ENCODE measurements at regions not wholly inside any gene's neighbourhood (a gene's known extent, or its start where the extent isn't known, plus 50 kb on each side); places are given as distances from the start of the nearest gene placed in this dataset.

DNA sequence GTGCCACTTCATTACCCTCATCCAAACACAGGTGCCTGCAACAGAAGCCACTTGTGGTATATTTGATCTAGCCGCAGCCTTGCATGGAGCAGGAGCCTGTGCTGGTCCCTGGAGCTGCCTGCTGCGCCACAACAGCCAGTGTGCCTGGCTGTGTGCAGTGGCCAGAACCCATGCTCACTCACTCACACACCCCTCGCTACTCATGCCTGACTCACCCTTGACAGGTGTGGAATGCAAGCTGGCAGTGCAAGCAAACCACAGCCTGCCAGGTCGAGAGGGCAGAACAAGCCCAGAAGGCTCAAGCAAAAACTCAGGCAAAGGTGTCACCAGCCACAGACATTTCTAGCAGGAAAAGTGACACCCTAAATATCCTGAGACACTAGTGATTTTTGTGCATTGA lies 1510.9 kb downstream of the KCNT2 start:
- TF ChIP-seq POLR2AphosphoS5 (IDR thresholded peaks at IDR 0.05; ENCODE audit: low read depth, low read length) (no peak), FOXP2 (optimal IDR thresholded peaks at IDR 0.05; ENCODE audit: borderline replicate concordance, extremely low read depth, extremely low read length, insufficient read depth) (no peak), TAF1 (IDR thresholded peaks at IDR 0.05; ENCODE audit: borderline replicate concordance, insufficient read depth, low read length) (no peak), SIN3A (IDR thresholded peaks at IDR 0.05; ENCODE audit: borderline replicate concordance, insufficient read depth, low read length) (no peak)
- TF ChIP-seq, protein P1, sequence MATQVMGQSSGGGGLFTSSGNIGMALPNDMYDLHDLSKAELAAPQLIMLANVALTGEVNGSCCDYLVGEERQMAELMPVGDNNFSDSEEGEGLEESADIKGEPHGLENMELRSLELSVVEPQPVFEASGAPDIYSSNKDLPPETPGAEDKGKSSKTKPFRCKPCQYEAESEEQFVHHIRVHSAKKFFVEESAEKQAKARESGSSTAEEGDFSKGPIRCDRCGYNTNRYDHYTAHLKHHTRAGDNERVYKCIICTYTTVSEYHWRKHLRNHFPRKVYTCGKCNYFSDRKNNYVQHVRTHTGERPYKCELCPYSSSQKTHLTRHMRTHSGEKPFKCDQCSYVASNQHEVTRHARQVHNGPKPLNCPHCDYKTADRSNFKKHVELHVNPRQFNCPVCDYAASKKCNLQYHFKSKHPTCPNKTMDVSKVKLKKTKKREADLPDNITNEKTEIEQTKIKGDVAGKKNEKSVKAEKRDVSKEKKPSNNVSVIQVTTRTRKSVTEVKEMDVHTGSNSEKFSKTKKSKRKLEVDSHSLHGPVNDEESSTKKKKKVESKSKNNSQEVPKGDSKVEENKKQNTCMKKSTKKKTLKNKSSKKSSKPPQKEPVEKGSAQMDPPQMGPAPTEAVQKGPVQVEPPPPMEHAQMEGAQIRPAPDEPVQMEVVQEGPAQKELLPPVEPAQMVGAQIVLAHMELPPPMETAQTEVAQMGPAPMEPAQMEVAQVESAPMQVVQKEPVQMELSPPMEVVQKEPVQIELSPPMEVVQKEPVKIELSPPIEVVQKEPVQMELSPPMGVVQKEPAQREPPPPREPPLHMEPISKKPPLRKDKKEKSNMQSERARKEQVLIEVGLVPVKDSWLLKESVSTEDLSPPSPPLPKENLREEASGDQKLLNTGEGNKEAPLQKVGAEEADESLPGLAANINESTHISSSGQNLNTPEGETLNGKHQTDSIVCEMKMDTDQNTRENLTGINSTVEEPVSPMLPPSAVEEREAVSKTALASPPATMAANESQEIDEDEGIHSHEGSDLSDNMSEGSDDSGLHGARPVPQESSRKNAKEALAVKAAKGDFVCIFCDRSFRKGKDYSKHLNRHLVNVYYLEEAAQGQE (IDR thresholded peaks at IDR 0.05; ENCODE audit: insufficient read depth in 1 of 2, low read depth in 2 of 2, low read length in 2 of 2) = no peak

DNA sequence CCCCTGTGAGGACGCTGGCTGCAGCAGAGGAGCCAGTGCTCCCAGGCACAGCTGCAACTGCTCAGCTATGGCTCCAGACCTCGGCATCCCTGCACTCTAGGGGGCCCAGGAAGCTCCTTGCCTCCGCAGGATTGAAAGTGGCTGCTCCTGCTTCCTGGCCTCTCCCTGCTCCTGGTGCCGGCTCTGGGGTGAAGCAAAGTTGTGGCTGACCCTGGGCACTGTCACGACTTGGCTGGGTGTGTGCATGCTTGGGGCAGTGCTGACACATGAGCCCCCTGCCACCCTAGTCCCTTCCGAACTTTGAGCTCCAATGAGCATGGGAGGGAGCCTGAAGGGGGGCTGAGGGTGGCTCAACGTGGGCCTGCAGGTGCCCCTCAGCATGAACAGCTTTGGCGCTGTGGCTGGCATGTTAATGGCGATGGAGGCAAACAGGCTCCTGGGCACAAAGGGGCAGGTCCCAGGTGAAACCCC lies 1512.2 kb downstream of the KCNT2 start:
- no peak for TF ChIP-seq FOXP2 (optimal IDR thresholded peaks at IDR 0.05; ENCODE audit: borderline replicate concordance, extremely low read depth, extremely low read length, insufficient read depth)

DNA sequence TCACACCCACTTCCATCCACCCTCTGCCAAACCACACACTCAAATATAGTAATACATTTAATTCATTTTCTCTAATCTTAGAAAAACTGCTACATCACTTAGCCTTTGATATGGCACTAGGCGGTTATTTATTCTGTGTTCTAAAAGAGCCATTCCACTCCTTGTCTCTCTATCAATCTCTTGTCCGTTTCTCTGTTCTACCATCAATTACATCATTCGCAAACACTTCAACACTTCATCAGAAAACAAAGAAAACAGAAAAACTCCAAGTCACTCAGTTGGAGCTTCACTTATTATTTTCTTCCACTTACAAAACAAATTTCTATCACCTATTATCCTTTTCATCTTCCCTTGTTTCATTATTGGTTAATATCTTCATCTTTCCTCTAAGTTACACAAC lies 1523.0 kb downstream of the KCNT2 start:
- TF ChIP-seq FOXP2 (optimal IDR thresholded peaks at IDR 0.05; ENCODE audit: borderline replicate concordance, extremely low read depth, extremely low read length, insufficient read depth) (no peak), SIN3A (IDR thresholded peaks at IDR 0.05; ENCODE audit: borderline replicate concordance, insufficient read depth, low read length) (no peak), POLR2AphosphoS5 (IDR thresholded peaks at IDR 0.05; ENCODE audit: low read depth, low read length) (no peak), TAF1 (IDR thresholded peaks at IDR 0.05; ENCODE audit: borderline replicate concordance, insufficient read depth, low read length) (no peak)
- TF ChIP-seq, protein P1 (IDR thresholded peaks at IDR 0.05; ENCODE audit: insufficient read depth in 1 of 2, low read depth in 2 of 2, low read length in 2 of 2) = no peak

DNA sequence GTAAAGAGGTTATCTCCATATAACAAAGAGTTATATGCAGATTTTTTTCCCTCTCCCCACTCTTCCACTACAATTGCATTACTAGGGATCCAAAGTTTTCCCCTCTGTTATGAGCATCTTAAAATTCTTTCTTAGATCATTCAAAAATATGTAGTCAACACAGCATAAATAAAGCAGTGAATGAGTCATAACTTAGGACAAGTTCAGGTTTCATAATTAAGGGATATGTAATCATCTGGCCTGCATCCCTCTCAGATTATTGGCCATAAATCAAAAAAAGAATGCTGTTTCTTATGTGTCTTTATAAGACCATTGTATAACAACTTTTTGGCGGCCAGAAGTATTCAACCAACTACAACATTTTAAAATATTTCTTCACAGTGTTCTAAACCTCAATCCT lies 1526.1 kb downstream of the KCNT2 start:
- no peak for TF ChIP-seq TAF1 (IDR thresholded peaks at IDR 0.05; ENCODE audit: borderline replicate concordance, insufficient read depth, low read length)
- no peak for TF ChIP-seq POLR2AphosphoS5 (IDR thresholded peaks at IDR 0.05; ENCODE audit: low read depth, low read length)
- no peak for TF ChIP-seq SIN3A (IDR thresholded peaks at IDR 0.05; ENCODE audit: borderline replicate concordance, insufficient read depth, low read length)
- TF ChIP-seq FOXP2 (optimal IDR thresholded peaks at IDR 0.05; ENCODE audit: borderline replicate concordance, extremely low read depth, extremely low read length, insufficient read depth) = no peak
- TF ChIP-seq, protein P1 (IDR thresholded peaks at IDR 0.05; ENCODE audit: insufficient read depth in 1 of 2, low read depth in 2 of 2, low read length in 2 of 2) = no peak

DNA sequence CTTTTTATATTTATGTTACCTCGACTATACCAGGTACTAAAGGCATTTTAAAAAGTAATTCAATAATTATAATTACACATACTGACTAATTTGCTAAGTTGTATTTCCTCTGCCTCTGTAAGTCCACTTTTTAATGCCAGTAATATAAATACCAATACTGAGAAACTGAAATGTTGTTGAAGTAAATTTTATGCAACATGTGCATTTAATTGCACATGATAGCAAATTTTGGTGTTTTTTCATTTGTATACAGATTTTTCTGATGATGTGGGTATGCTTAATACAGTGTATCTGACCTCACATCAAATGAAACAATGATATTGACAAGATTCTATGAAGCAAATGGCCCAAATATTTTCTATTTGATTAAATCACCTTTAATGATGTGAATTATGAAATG lies 1531.6 kb downstream of the KCNT2 start:
- TF ChIP-seq, protein P1 (IDR thresholded peaks at IDR 0.05; ENCODE audit: insufficient read depth in 1 of 2, low read depth in 2 of 2, low read length in 2 of 2) = no peak
- TF ChIP-seq FOXP2 (optimal IDR thresholded peaks at IDR 0.05; ENCODE audit: borderline replicate concordance, extremely low read depth, extremely low read length, insufficient read depth) = no peak
- no peak for TF ChIP-seq POLR2AphosphoS5 (IDR thresholded peaks at IDR 0.05; ENCODE audit: low read depth, low read length)
- no peak for TF ChIP-seq TAF1 (IDR thresholded peaks at IDR 0.05; ENCODE audit: borderline replicate concordance, insufficient read depth, low read length)
- no peak for TF ChIP-seq SIN3A (IDR thresholded peaks at IDR 0.05; ENCODE audit: borderline replicate concordance, insufficient read depth, low read length)
